GM18507 (cell line): ENCODE measurements at regions not wholly inside any gene's neighbourhood (a gene's known extent, or its start where the extent isn't known, plus 50 kb on each side); places are given as distances from the start of the nearest gene placed in this dataset.
A peak's percentile ranks its signal among the peaks of the same experiment; 100 is the strongest.

Experiments used
- DNase-seq: peaks from one replicate; pipeline ENCODE4 v3.0.0; 2011; ENCODE audit warnings: low read depth; ENCODE audit not compliant: insufficient read length; ENCODE audit errors: extremely low spot score
- FAIRE-seq: peaks from 2 replicates; lab custom pipeline; 2011; peaks lifted over from hg19 to GRCh38; lab: Jason Lieb, UNC

DNA sequence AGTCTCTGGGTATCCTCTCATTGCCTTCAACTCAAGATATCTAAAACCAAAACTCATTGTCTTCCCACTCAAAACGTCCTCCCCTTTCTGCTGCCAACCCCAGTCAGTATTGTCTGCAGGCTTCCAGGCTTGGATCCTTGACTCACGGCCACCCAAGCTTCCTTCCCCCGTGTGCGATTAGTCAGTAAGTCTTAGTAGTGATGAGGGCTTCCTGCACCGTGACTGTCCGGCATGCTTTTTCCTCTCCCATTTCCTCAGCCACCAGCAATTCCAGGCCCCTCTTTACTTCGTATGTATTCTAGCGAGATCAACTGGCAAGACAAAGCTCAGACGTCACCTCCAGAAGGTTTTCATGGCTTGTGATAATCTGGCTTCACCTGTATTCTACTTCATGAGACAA lies 88.6 kb upstream of the DUSP22 start:
- no peak for FAIRE-seq

GRCh38 chr6:206264-206663 lies 86.0 kb upstream of the DUSP22 start:
- no peak for DNase-seq
- FAIRE-seq = no peak

More for the DNA sequence above, 88.6 kb upstream of the DUSP22 start:
- DNase-seq = no peak

- FAIRE-seq (peak; percentile 33), DNase-seq (no peak)
Observed at GRCh38 chr6:208364-208763, 83.9 kb upstream of the DUSP22 start.

GRCh38 chr6:208938-209337 lies 83.3 kb upstream of the DUSP22 start:
- FAIRE-seq (no peak), DNase-seq (no peak)

DNA sequence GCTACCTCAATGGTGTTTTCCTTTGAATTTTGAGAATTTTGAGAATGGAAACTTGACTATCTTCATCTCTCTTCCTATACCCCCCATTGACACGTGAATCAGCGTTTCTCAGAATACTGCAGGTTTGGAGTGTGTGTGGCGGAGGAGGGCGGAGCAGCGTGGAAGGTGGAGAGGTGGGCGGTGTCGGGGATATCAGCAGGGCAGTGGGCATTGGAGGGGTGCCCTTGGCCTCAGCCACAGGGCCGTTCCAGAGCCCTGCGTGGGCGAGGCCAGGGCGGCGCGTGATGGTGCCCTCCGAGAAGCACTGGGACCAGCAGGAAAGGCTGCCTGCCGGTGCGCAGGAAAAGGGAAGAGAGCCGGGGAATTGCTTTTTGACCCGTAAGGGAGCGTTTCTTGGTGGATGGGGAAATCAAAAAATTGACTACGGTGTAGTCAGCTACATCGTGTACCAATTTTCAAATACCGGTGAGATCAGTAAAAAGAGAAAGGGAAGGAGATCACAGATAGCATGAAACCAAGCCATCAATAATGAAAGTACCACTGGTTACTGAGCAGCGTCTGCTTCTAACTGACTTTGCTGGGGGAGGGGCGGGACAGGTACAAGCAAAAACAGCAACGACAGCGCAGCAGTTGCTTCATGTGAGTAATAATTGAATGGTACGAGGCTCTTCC lies 82.7 kb upstream of the DUSP22 start:
- DNase-seq (no peak), FAIRE-seq (peak; percentile 97)

- FAIRE-seq = no peak
- no peak for DNase-seq
Observed at GRCh38 chr6:210104-210456, 82.2 kb upstream of the DUSP22 start.

- DNase-seq (no peak), FAIRE-seq (no peak)
Observed at GRCh38 chr6:210778-211374, 81.4 kb upstream of the DUSP22 start.

GRCh38 chr6:211871-212497 lies 80.3 kb upstream of the DUSP22 start:
- DNase-seq (no peak), FAIRE-seq (no peak)

DNA sequence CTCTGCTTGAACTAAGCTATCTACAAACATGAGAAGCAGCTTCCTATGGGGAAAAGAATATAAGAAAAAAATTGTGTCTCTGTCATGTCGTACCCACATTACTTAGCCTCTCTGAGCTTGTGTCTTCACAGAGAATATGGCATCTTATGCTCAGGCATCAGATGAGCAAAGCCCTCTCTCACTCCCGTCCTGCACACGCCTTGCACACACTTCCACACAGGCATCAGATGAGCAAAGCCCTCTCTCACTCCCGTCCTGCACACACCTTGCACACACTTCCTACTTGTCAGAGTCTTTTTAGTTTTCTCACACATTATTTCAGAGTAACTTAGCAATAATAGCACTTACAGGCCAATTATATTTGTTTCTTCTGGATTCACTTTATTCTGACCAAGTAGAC lies 79.0 kb upstream of the DUSP22 start:
- no peak for DNase-seq
- no peak for FAIRE-seq

DNA sequence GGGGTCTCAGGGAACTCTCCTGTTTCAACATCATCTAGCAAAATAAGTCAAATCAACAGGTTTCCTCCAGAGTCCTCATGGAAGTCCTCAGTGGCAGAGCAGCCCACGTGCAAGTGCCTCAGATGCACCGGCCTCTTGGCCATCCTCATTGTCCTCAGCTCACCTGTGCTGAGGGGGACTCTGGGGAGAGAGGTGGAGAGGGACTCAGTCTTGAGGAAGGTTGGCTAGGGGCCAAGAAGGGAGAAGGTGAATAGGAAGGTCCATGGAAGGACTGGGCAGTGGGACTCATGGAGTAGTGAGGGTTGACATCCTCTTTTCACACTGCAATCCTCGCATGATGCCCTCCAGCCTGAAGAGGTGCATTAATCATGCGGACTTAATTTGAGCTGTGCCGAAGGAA lies 77.9 kb upstream of the DUSP22 start:
- DNase-seq (no peak), FAIRE-seq (no peak)

DNA sequence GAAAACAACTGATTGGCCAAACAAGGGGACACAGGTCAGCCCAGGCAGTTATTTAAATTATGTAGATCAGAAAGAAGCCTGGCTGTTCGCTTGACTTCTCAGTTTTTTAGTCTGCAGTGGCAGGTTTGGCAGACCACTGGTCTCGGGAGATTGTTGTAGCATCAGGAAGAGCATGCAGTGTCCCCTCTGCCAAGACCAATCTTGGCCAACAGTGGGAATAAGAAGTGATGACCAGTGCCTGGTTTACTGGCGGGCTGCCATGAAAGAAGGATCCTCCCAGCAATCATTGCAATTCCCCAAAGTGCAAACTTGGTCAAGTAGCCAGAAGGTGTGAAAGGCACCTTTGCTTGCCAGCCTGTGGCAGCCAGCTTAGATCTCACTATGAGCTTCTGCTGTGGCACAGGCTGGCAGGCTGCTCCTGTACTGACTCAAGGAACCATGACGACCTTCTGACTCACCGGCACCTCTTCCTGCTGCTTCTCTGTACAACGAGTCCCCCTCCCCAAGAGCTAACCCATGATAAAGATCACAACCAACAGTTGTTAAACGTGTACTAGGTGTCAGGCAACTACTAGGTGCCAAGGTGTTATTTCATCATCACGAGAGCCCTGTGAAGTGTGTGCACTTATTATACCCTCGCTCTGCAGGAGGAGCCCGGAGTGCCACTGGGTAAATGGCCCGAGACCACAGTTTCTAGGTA lies 76.8 kb upstream of the DUSP22 start:
- FAIRE-seq (no peak), DNase-seq (no peak)

DNA sequence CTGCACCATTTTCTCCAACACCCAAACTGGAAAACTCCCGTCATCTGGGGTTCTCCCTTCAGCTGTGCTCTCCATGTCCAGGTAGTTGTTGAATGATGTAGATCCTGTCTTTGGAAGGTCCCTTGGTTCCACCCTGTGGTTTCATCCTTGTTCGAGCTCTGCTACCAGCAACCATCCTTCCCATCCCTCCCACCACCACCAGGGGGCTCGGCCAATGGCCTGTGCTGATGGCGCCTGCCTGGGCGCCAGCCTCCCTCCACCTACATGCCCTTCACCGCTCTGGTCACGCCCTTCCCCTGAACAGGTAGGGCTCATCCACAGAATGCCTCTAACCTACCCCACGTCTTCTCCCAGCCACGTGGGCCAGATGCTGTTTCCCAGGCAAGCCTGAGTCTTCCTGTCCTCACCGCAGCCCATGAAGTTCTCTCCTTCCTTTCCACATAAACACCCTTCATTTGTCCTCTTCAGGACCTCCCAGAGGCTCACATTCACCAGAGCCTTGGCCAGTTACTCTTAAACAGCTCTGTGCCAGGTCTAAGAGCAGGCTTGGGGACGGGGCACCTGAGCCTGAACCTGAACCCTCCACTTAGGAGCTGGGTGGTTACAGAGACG lies 75.1 kb upstream of the DUSP22 start:
- DNase-seq = no peak
- FAIRE-seq = peak; percentile 52

DNA sequence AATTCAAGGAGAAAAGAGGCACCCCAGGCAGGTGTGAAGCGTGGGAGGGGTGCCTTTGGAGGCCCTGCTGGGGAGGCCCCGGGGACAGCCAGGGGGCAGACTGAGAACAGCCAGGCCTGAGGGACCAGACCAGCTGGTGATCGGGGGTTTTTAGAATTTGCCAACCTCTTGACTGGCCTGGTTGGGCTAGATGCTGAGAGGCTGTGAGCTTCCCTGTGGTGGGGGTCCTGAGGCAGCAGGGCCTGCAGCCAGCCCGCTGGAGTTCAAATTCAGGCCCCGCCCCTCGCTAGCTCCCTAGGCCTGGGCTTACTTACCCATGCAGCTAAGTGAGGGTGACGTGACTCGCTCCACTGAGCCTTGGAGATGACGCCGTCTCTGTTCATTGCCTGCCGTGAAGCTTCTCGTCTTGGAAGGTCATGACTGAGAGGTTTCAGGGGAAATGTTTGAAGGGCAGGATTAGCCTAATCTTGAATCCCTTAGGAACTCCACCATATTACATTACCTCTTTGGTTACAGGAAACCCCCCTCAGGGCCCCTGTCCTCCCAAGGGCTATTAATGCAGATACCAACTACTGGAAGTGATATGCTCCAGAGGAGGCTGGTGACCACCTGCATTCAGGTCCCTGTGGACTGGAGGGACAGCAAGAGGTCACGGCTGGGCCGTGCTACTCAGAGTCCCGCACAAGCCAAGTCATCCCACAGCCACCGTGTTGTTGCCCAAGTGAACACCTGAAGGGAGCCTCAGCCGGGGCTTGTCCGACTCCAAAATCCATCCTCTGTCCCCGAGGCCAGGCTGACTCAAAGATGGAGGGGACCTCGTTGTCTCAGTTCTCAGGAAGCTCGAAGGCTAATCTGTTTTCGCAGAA lies 73.9 kb upstream of the DUSP22 start:
- DNase-seq = no peak

GRCh38 chr6:219019-219570 lies 73.2 kb upstream of the DUSP22 start:
- no peak for DNase-seq

More for the DNA sequence above, 73.9 kb upstream of the DUSP22 start:
- peak; percentile 95 for FAIRE-seq

GRCh38 chr6:219641-220198 lies 72.6 kb upstream of the DUSP22 start:
- no peak for DNase-seq

More at GRCh38 chr6:219019-219570, 73.2 kb upstream of the DUSP22 start:
- FAIRE-seq = peak; percentile 77

DNA sequence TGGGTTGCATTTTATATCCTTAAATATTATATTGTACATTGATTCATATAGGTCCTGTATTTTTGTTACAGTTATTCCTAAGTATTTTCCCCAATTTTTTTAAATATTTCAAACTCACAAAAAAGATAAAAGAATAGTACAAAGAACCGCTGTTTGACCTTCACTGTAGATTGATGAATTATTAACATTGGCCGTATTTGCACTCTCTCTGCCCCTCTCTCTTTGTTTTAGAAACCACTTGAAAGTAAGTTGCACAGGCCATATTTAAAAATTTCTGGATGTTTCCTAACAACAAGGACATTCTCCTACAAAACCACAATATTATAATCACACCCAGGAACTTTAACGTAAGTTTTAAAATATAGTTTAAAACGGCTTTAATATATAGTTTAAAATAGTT lies 72.0 kb upstream of the DUSP22 start:
- DNase-seq (no peak), FAIRE-seq (no peak)

More at GRCh38 chr6:219641-220198, 72.6 kb upstream of the DUSP22 start:
- FAIRE-seq = peak; percentile 49

- DNase-seq (no peak), FAIRE-seq (peak; percentile 56)
Observed at GRCh38 chr6:220721-221475, 71.4 kb upstream of the DUSP22 start.
